HUES6 (cell line): ENCODE measurements at regions not wholly inside any gene's neighbourhood (a gene's known extent, or its start where the extent isn't known, plus 50 kb on each side); places are given as distances from the start of the nearest gene placed in this dataset.
A peak's percentile ranks its signal among the peaks of the same experiment; 100 is the strongest.

Source experiments
- H3K27ac ChIP-seq: 2 replicates; pipeline ENCODE4 v1.7.0; 2013; ENCODE audit warnings: low read depth, mild to moderate bottlenecking, low read length, inconsistent platforms
- H3K27me3 ChIP-seq: 2 replicates; pipeline ENCODE4 v1.6.1; 2013; ENCODE audit warnings: low read length; ENCODE audit not compliant: control insufficient read depth, insufficient read depth
- H3K36me3 ChIP-seq: 2 replicates; pipeline ENCODE4 v1.6.1; 2013; ENCODE audit warnings: low read length; ENCODE audit not compliant: control insufficient read depth, insufficient read depth
- H3K4me1 ChIP-seq: 2 replicates; pipeline ENCODE4 v1.6.1; 2013; ENCODE audit warnings: low read length; ENCODE audit not compliant: control insufficient read depth, insufficient read depth
- H3K4me3 ChIP-seq: 2 replicates; pipeline ENCODE4 v1.5.1; 2013; ENCODE audit warnings: low read depth, low read length
- H3K9ac ChIP-seq: one replicate; pipeline ENCODE4 v1.6.1; 2013; ENCODE audit warnings: mild to moderate bottlenecking, low read length
- H3K9me3 ChIP-seq: 2 replicates; pipeline ENCODE4 v1.6.1; 2013; ENCODE audit warnings: low read depth, low read length; ENCODE audit not compliant: control insufficient read depth, insufficient read depth

- no peak overlapping the region for H3K4me3 ChIP-seq
- no peaks in the 10 kb centered on the region for H3K36me3 ChIP-seq
- H3K9me3 ChIP-seq: no peaks in the 10 kb centered on the region
- no peak overlapping the region for H3K9ac ChIP-seq
- no peaks in the 10 kb centered on the region for H3K27me3 ChIP-seq
- H3K4me1 ChIP-seq: no peaks in the 10 kb centered on the region
- no peak overlapping the region for H3K27ac ChIP-seq
Observed at GRCh38 chr7:106767078-106767477, 98.0 kb upstream of the PIK3CG start.

- Histone ChIP-seq H3K9ac (no peak overlapping the region), H3K4me3 (no peak overlapping the region), H3K27ac (no peak overlapping the region)
Observed at GRCh38 chr7:106767498-106768323, 97.4 kb upstream of the PIK3CG start.

GRCh38 chr7:106768324-106768751 is 96.7 kb upstream of the PIK3CG start:
- Histone ChIP-seq H3K9ac (no peak overlapping the region), H3K4me1 (no peaks in the 10 kb centered on the region), H3K27me3 (no peaks in the 10 kb centered on the region), H3K36me3 (no peaks in the 10 kb centered on the region), H3K4me3 (no peak overlapping the region), H3K27ac (no peak overlapping the region), H3K9me3 (no peaks in the 10 kb centered on the region)

More at GRCh38 chr7:106767498-106768323, 97.4 kb upstream of the PIK3CG start:
- Histone ChIP-seq H3K36me3 (no peaks in the 10 kb centered on the region), H3K27me3 (no peaks in the 10 kb centered on the region), H3K9me3 (no peaks in the 10 kb centered on the region), H3K4me1 (no peaks in the 10 kb centered on the region)

GRCh38 chr7:106770191-106770590 is 94.9 kb upstream of the PIK3CG start:
- Histone ChIP-seq H3K4me3 (no peak overlapping the region), H3K36me3 (no peaks in the 10 kb centered on the region), H3K9me3 (no peaks in the 10 kb centered on the region), H3K27me3 (no peaks in the 10 kb centered on the region), H3K9ac (no peak overlapping the region), H3K27ac (no peak overlapping the region), H3K4me1 (peaks cover 5% of the 10 kb centered on the region; the same call in 1 of the 2 replicates)

- no peaks in the 10 kb centered on the region for H3K36me3 ChIP-seq
- no peaks in the 10 kb centered on the region for H3K9me3 ChIP-seq
- H3K9ac ChIP-seq: no peak overlapping the region
- no peak overlapping the region for H3K4me3 ChIP-seq
- peaks cover 10% of the 10 kb centered on the region; the same call in 1 of the 2 replicates for H3K4me1 ChIP-seq
- H3K27ac ChIP-seq: no peak overlapping the region
- no peaks in the 10 kb centered on the region for H3K27me3 ChIP-seq
Observed at GRCh38 chr7:106772655-106773108, 92.4 kb upstream of the PIK3CG start.

- Histone ChIP-seq H3K9ac (no peak overlapping the region), H3K4me1 (peaks cover 10% of the 10 kb centered on the region; the same call in 1 of the 2 replicates), H3K9me3 (no peaks in the 10 kb centered on the region), H3K27ac (no peak overlapping the region), H3K4me3 (no peak overlapping the region), H3K27me3 (no peaks in the 10 kb centered on the region), H3K36me3 (no peaks in the 10 kb centered on the region)
Observed at GRCh38 chr7:106773228-106773627, 91.9 kb upstream of the PIK3CG start.

- Histone ChIP-seq H3K36me3 (no peaks in the 10 kb centered on the region), H3K4me3 (no peak overlapping the region), H3K4me1 (peaks cover 10% of the 10 kb centered on the region; the same call in 1 of the 2 replicates), H3K27me3 (no peaks in the 10 kb centered on the region), H3K9ac (no peak overlapping the region), H3K9me3 (no peaks in the 10 kb centered on the region), H3K27ac (no peak overlapping the region)
Observed at GRCh38 chr7:106773721-106774120, 91.4 kb upstream of the PIK3CG start.

- Histone ChIP-seq H3K27ac (no peak overlapping the region), H3K36me3 (no peaks in the 10 kb centered on the region), H3K4me1 (peaks cover 10% of the 10 kb centered on the region; the same call in 1 of the 2 replicates), H3K9me3 (no peaks in the 10 kb centered on the region), H3K9ac (no peak overlapping the region), H3K4me3 (no peak overlapping the region), H3K27me3 (no peaks in the 10 kb centered on the region)
Observed at GRCh38 chr7:106774213-106774767, 90.8 kb upstream of the PIK3CG start.

- H3K9ac ChIP-seq: no peak overlapping the region
- no peaks in the 10 kb centered on the region for H3K9me3 ChIP-seq
- no peaks in the 10 kb centered on the region for H3K36me3 ChIP-seq
- peaks cover 10% of the 10 kb centered on the region; the same call in 1 of the 2 replicates for H3K4me1 ChIP-seq
- H3K4me3 ChIP-seq: no peak overlapping the region
- no peaks in the 10 kb centered on the region for H3K27me3 ChIP-seq
- 0 out of 2 replicates have a peak overlapping the region, but pooled peaks have one; percentile 34 for H3K27ac ChIP-seq
Observed at GRCh38 chr7:106774768-106775551, 90.1 kb upstream of the PIK3CG start.

GRCh38 chr7:106775552-106775936 is 89.5 kb upstream of the PIK3CG start:
- no peaks in the 10 kb centered on the region for H3K9me3 ChIP-seq
- no peaks in the 10 kb centered on the region for H3K27me3 ChIP-seq
- no peak overlapping the region for H3K27ac ChIP-seq
- H3K4me1 ChIP-seq: peaks cover 10% of the 10 kb centered on the region; the same call in 1 of the 2 replicates
- no peak overlapping the region for H3K9ac ChIP-seq
- H3K36me3 ChIP-seq: no peaks in the 10 kb centered on the region
- no peak overlapping the region for H3K4me3 ChIP-seq
